ENCODE measurements at regions not wholly inside any gene's neighbourhood (a gene's known extent, or its start where the extent isn't known, plus 50 kb on each side); places are given as distances from the start of the nearest gene placed in this dataset.

DNA sequence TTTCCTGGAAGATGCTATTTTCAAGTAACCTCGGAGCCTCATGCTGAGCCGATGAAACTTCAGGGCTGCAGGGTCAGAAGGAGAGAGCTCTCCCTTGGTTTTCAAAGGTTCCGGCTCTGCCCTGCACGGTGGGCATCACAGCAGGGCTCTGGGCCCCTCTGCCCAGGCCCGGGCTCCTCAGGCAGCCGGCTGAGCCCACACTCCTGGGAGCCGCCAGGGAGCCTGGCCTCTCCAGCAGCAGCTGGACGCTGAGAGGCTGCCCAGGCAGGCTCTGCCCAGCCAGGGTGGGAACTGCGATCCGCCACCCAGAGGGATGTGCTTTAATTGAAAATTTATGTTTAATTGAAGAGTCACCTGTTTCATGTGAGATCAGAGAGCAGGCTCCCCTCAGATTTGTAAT, 97.5 kb upstream of the MGMT start:
- no peak for DNase-seq

GRCh38 chr10:129371541-129371940, 95.5 kb upstream of the MGMT start:
- DNase-seq: no peak

GRCh38 chr10:129372172-129372571, 94.9 kb upstream of the MGMT start:
- DNase-seq: no peak

DNA sequence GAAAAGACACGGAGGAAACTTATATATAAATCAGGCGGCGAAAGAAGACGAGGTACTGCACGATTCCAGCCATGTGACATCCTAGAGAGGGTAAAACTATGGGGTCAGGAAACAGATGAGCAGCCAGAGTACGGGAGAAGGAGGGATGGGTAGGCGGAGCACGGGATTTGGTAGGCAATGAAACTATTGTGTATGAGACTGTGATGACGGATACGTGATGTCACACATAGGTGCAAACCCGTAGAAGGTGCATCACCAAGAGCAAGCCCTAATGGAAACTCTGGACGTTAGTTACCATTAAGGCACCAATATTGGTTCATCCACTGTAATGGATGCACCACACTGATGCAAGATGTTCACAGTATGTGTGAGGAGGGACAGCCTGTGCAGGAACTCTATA, 93.8 kb upstream of the MGMT start:
- DNase-seq: no peak

GRCh38 chr10:129373718-129374117, 93.3 kb upstream of the MGMT start:
- DNase-seq: no peak

DNA sequence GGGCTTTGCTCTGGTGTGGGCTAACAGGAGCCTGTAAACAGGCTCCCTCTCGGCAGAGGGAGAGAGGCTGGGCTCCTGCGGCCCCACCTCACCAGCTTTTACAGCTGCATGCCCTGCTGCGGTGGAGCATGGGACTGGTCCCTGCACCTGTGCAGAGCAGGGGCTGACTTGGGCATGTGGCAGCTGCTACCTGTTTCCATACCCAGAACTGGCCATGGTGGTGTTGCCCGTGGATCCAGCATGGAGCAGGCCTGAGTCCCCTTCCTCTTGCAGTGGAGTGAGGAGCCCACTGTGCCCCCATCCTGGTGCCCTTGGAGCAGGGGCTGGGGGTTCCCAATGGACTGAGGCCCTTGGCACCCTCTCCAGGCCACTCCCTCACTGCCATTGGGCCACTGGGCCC, 91.9 kb upstream of the MGMT start:
- no peak for DNase-seq

GRCh38 chr10:129375912-129376311, 91.1 kb upstream of the MGMT start:
- no peak for DNase-seq

- no peak for DNase-seq
Measured at GRCh38 chr10:129380279-129380678, 86.8 kb upstream of the MGMT start.

DNA sequence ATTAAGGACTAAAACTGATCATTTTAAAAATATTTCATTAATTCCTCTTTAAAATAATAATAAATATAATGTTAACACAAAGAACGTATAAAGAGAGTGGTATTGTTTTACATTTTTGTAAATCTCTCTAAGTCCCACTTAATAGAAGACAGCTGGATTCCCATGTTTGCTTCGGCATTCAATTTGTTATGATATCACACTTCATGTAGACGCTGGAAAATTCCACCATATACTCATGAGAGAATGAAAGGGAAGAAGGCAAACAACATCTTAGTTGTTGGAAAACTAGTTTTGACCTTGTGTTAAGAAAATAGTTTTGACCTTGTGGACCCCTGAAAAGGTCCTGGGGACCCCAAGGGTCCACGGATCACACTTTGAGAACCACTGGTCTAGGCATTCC, 85.3 kb upstream of the MGMT start:
- no peak for DNase-seq

DNA sequence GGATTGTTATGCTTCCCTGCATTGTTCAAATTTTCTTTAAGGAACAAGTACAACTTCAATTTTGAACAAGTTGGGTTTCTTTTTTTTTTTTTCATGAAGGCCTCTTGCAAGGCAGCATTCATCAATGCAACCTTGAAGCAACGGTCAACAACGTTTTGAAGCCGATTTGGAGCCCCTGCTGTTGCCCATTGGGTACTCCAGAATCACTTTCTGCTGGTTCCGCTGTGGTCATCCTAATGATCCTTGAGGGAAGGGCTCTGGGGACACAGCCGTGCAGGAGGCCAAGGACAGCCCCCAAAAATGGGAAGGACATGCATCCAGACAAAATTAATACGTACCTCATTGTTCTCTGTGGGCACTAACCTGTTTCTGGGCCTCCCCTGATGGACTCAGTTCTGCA, 84.6 kb upstream of the MGMT start:
- DNase-seq: no peak

- no peak for DNase-seq
Measured at GRCh38 chr10:129383651-129384050, 83.4 kb upstream of the MGMT start.

GRCh38 chr10:129385600-129385999, 81.4 kb upstream of the MGMT start:
- DNase-seq: no peak

DNA sequence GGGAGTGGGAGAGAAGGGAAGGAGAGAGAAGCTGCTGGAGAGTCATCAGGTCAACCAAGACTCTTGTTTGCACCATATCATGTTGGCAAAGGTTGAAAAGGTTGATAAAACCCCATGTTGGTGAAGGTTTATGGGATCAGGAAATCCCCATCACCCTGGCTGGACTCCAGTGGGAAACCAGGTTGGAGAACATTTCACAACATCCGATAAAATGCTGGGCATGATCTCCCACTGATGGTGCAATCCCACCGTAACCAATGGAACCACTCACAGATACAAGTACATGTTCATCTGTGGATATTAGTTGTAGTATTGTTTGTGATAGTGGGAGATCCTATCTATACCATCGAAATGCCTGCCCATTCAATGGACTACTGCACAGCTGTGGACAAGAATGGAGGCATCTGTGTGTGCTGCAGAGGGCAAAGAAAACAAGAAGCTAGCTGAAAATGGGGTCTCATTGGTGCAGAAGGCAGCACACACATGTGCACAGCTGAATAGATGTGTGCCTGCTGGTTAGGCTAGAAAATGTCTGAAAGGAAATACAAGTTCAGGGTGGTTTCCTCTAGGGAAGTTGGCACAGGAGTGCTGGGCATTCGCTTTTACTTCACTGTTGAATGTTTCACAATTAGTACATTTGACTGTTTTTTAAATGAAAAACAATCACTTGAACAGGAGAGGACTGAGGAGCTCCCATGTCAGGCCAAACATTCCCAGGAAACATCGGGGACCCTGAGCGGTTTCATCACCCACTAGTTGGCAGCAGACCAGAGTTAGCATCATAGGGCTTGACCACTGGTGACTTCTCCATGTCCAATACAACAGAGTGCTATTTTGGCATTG, 80.4 kb upstream of the MGMT start:
- DNase-seq: no peak

GRCh38 chr10:129387258-129387525, 79.8 kb upstream of the MGMT start:
- no peak for DNase-seq

GRCh38 chr10:129388435-129388834, 78.6 kb upstream of the MGMT start:
- DNase-seq: no peak

DNA sequence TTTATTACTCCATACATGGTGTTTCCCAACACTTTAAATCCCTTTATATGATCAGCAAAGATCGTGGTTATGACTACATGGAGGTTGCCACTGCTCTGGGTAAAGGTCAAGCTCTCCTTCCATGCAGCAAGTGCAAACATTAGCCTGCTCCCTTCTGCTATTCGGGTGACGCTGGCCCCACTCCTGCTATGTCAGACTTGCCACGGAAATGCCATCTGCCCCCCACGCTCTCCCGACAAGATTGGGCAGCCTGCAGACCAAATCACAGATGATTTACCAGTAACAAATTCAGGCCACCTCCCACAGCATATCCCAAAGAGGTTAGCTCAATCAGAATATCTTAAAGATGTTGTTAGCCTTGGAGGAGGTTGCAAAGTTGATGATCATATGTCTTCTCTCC, 77.8 kb upstream of the MGMT start:
- no peak for DNase-seq

DNA sequence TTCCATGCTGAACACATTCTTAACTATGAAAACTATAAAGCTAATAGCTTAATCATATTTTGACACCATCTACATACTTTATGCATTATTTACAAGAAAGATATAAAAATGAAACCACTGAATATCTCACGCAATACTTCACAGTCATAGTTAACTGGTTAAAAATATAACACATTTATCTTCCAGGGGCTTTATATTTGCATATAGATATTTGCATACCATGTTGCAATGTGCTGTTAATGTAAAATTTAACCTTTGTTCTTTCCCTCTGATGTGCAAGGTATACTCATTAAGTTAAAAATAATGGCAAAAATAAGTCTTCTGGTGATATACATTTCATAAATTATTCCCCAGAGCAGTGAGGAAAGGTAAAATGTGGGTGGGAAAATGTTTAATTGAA, 76.9 kb upstream of the MGMT start:
- DNase-seq: no peak

DNA sequence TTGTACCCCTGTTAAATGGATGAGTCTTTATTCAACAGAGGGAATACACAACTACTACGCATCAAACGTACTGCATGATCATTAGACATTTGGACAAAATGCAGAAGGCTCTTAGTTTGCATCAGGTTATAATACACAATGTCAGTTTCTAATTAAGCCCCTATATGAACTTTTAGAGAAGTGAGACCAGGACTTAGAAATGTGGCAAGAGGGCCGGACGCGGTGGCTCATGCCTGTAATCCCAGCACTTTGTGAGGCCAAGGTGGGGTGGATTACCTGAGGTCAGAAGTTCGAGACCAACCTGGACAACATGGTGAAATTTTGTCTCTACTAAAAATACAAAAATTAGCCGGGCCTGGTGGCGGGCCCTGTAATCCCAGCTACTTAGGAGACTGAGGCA, 76.3 kb upstream of the MGMT start:
- no peak for DNase-seq

DNA sequence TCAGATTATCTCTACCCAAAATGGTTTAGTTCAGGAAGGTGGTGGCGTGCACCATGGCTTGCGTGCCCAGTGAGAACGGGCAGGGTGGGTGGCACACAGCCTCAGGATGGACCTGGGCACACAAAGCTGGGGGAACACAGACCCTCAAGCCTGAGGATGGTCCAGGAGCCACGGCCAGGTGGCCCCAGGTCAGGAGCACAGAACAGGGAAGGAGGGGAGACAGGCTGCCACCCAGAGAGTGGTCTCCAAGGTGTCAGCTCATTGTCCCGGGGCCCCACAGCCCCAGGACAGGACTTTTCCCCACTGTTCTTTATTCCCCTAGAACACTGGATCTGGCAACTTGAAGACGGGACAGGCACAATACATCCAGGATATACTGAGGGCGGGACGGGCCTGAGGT, 75.6 kb upstream of the MGMT start:
- DNase-seq: no peak

DNA sequence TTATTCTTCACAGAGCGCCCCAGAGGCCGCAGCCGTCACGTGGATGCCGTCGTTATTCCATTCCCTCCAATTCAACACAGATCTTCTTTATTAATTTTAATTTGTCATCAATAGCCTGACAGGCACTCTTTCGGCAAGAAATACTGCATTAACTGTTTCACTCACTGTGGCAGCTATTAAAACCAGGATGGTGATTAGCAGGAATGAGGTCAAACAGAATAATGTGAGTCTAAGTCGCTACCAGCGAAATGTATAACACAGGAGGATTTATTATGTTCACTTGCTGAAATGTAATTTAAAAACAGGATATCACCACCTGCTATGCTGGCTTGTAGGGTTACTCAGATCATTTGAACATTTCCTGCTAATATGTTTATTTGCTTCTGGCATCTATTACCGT, 74.2 kb upstream of the MGMT start:
- DNase-seq: no peak

GRCh38 chr10:129393812-129394211, 73.2 kb upstream of the MGMT start:
- DNase-seq: no peak

DNA sequence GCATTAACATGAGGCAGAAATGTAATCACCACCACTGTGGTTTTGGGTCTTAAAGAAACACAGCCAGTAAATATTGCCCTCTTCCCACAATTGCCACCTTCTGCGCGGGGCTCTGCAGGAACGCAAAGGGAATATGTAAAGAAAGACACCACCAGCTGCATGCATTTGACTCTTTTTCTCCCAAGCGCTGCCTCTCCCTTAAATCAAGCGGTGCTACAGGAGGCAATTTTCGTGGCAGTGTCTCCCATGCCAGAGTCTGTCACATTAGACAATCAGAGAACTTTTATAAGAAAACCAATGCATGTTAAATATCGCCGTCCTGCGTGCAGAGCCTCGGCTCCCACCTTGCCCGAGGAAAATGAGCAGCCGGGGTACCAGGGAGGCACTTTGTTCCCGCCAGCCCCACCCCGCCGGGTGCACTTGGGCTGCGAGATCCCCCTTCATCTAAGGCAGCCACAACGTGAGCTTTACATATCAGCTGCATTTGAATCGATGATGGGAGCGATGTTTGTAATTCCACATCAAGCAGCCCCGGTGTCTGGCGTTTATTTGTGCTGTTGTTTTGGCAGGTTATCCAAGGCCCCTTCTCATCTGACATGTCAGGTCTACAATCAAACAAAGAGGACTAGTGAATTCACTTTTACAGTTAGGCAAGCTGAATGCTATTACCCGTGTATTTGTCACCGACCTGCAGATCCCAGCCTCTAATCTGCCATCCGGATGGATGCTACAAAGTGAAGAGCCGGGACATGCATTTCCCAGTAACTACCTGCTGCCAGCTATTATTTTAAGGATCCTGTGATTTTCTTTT, 72.3 kb upstream of the MGMT start:
- no peak for DNase-seq

DNA sequence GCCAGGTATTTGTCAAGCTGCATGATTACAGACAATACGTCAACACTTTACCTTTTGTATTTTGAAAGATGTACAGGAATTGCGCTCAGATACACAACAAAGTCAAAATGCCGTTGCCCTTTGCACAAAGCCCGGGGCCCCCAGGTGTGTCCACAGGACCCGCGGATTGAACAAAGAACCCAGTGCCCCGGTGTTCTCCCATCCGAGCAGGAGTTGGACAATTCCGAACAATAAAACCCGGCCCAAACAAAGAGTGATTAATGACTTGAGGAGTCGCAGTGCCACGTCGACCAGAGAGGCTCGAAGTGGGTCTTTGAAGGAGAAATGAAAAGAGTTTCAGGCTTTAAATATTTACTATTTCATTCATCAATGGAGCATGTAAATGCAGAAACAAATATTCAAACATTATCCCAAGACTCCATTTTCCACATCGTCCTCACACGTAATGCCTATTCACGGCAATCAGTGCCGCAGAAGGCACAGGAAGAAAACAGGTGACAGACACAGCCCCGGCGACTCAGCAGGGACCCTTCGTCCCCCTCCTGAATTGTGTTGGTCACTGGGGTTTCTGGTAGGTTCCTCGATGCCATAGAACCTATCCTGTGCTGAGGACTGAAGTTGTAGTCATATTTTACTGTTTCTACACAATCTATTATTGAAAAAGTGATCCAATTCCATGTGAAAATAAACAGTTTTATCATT, 70.9 kb upstream of the MGMT start:
- no peak for DNase-seq

All from NCI-H69 (cell line).